K562 (cell line): ENCODE measurements at regions not wholly inside any gene's neighbourhood (a gene's known extent, or its start where the extent isn't known, plus 50 kb on each side); places are given as distances from the start of the nearest gene placed in this dataset.
A peak's percentile ranks its signal among the peaks of the same experiment; 100 is the strongest.

Experiments
- C11orf30 ChIP-seq: fragments of 450-650 bp; IDR thresholded peaks from 2 replicates; pipeline ENCODE4 v1.6.1; 2016; ENCODE audit warnings: low read depth, mild to moderate bottlenecking
- EHMT2 ChIP-seq: fragments of 450-650 bp; IDR thresholded peaks from 2 replicates; pipeline ENCODE4 v1.6.1; 2018; ENCODE audit warnings: antibody characterized with exemption
- ETV1 ChIP-seq: fragments of 450-650 bp; conservative IDR thresholded peaks from 2 replicates; pipeline ENCODE4 v1.6.1; 2016; ENCODE audit warnings: missing genetic modification characterization, control low read depth, low read depth, missing compliant biosample characterization
- FOSL1 ChIP-seq: fragments of 200-800 bp; sonication (Bioruptor generic); conservative IDR thresholded peaks from 2 replicates; pipeline ENCODE4 v1.6.1; 2016; ENCODE audit warnings: missing genetic modification characterization, missing compliant biosample characterization
- GTF2E2 ChIP-seq: fragments of 200-800 bp; sonication (Bioruptor generic); IDR thresholded peaks from 2 replicates; pipeline ENCODE4 v1.6.1; 2016; ENCODE audit warnings: missing genetic modification characterization, missing compliant biosample characterization
- JUND ChIP-seq, 2 experiments: IDR thresholded peaks; 2 replicates in 1 of 2; 3 replicates in 1 of 2; pipeline ENCODE4 v1.6.1; 2011; ENCODE audit warnings: borderline replicate concordance in 2 of 2, low read depth in 2 of 2, low read length in 2 of 2, improper control_type of control experiment in 1 of 2, missing biosample characterization in 1 of 2, missing genetic modification characterization in 1 of 2, missing genetic modification reagents in 1 of 2
- MAFK ChIP-seq: IDR thresholded peaks from 2 replicates; pipeline ENCODE4 v1.6.1; 2011; ENCODE audit warnings: low read length, improper control_type of control experiment
- MTF1 ChIP-seq: fragments of 250-450 bp; sonication (Bioruptor Pico); IDR thresholded peaks from 2 replicates; pipeline ENCODE4 v1.9.0; 2021; ENCODE audit warnings: moderate library complexity, mild to moderate bottlenecking, inconsistent platforms, borderline replicate concordance
- NFE2L1 ChIP-seq: fragments of 450-650 bp; IDR thresholded peaks from 2 replicates; pipeline ENCODE4 v1.6.1; 2016; ENCODE audit warnings: missing genetic modification characterization, low read depth, mild to moderate bottlenecking, missing compliant biosample characterization, moderate library complexity, borderline replicate concordance
- POLR2A ChIP-seq: fragments of 450-650 bp; conservative IDR thresholded peaks from 2 replicates; pipeline ENCODE4 v1.6.1; 2016
- ZNF408 ChIP-seq: fragments of 250-450 bp; sonication (Bioruptor Pico); IDR thresholded peaks from 2 replicates; pipeline ENCODE4 v1.4.0; 2020; ENCODE audit warnings: low read depth, mild to moderate bottlenecking, moderate library complexity
- ZNF586 ChIP-seq: fragments of 450-650 bp; formaldehyde crosslinking; conservative IDR thresholded peaks from 2 replicates; pipeline ENCODE4 v1.4.0; 2020; ENCODE audit warnings: mild to moderate bottlenecking, moderate library complexity
- TF ChIP-seq, protein P1 (sequence below): fragments of 250-450 bp; sonication (Bioruptor Pico); IDR thresholded peaks from 2 replicates; pipeline ENCODE4 v1.8.0; 2022; ENCODE audit warnings: inconsistent platforms, mild to moderate bottlenecking, moderate library complexity, borderline replicate concordance
- TF ChIP-seq, protein P2 (sequence below), 3 experiments: IDR thresholded peaks in 2 of 3; conservative IDR thresholded peaks in 1 of 3; 2 replicates each; pipeline ENCODE4 v1.5.1; 2011 to 2012; ENCODE audit warnings: low read length in 3 of 3, mild to moderate bottlenecking in 3 of 3, control low read depth in 2 of 3, improper control_type of control experiment in 1 of 3, inconsistent platforms in 1 of 3, low read depth in 1 of 3, mixed read lengths in 1 of 3, moderate library complexity in 1 of 3; ENCODE audit not compliant: insufficient read depth in 2 of 3

DNA sequence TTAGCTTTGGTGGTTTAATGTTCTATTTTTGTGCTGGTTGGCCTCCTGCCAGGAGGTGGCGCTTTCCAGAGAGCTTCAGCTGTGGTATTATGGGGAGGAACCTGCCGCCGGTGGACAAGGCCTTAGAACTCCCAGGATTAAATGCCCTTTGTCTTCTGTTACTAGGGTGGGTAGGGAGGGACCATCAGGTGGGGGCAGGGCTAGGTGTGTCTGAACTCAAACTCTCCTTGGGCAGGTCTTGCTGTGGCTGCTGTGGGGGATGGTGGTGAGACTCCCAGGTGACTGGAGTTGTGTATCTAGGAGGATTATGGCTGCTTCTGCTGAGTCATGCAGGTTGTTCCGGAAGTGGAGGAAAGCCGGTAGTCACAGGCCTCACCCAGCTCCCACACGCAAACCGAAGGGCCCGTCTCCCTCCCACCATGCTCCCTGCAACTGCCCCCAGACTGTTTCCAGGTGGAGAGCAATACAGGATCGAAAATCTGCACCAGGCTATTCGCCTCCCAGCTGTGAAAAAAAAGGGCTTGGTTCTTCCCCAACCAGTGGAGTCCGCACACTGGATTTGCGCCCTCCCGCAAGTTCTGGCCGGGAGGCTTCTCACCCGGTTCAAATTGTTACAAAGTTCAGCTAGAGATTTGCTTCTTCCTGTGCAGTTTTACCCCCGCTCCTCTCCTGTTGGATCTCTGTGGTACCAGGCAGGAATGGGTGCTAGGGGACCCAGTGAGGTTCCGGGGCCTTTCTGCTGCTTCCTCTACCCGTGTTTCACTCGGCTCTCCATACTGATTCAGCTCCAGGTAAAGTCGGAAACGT, 220.5 kb downstream of the CENPF start (continued):
- 0 out of 2 replicates have a peak, but pooled peaks have one; percentile 6 for TF ChIP-seq JUND (IDR thresholded peaks at IDR 0.05; ENCODE audit: borderline replicate concordance, low read depth, low read length)
- peak; percentile 43; the same call in 1 of the 3 replicates for TF ChIP-seq JUND (tag; IDR thresholded peaks at IDR 0.05; ENCODE audit: borderline replicate concordance, low read depth, low read length)
- peak; percentile 51; the same call in 1 of the 2 replicates for TF ChIP-seq EHMT2
- peak; percentile 57 for TF ChIP-seq POLR2A
- no peak for TF ChIP-seq MTF1 (CRISPR knock-in tag)
- TF ChIP-seq GTF2E2 (tag), result peak; percentile 55; the same call in 1 of the 2 replicates
- TF ChIP-seq, protein P1, sequence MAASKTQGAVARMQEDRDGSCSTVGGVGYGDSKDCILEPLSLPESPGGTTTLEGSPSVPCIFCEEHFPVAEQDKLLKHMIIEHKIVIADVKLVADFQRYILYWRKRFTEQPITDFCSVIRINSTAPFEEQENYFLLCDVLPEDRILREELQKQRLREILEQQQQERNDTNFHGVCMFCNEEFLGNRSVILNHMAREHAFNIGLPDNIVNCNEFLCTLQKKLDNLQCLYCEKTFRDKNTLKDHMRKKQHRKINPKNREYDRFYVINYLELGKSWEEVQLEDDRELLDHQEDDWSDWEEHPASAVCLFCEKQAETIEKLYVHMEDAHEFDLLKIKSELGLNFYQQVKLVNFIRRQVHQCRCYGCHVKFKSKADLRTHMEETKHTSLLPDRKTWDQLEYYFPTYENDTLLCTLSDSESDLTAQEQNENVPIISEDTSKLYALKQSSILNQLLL (CRISPR knock-in tag), result no peak
- TF ChIP-seq C11orf30, result peak; percentile 86
- no peak for TF ChIP-seq ZNF586 (CRISPR knock-in tag)
- peak; percentile 76 for TF ChIP-seq NFE2L1 (tag)
- TF ChIP-seq, protein P2, sequence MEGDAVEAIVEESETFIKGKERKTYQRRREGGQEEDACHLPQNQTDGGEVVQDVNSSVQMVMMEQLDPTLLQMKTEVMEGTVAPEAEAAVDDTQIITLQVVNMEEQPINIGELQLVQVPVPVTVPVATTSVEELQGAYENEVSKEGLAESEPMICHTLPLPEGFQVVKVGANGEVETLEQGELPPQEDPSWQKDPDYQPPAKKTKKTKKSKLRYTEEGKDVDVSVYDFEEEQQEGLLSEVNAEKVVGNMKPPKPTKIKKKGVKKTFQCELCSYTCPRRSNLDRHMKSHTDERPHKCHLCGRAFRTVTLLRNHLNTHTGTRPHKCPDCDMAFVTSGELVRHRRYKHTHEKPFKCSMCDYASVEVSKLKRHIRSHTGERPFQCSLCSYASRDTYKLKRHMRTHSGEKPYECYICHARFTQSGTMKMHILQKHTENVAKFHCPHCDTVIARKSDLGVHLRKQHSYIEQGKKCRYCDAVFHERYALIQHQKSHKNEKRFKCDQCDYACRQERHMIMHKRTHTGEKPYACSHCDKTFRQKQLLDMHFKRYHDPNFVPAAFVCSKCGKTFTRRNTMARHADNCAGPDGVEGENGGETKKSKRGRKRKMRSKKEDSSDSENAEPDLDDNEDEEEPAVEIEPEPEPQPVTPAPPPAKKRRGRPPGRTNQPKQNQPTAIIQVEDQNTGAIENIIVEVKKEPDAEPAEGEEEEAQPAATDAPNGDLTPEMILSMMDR (IDR thresholded peaks at IDR 0.05 in 2 of 3, conservative IDR thresholded peaks at IDR 0.05 in 1 of 3; ENCODE audit: insufficient read depth in 2 of 3, low read depth in 1 of 3, low read length in 3 of 3), result peak in 2 of 3 experiments; percentile 20 to 33; a peak in 1 of 6 replicates
- peak; percentile 59 for TF ChIP-seq MAFK
- TF ChIP-seq FOSL1 (tag), result peak; percentile 50; the same call in 1 of the 2 replicates
- no peak for TF ChIP-seq ZNF408
- peak; percentile 59; the same call in 1 of the 2 replicates for TF ChIP-seq ETV1
